Epithelial cell of proximal tubule (primary cell): ENCODE measurements at regions not wholly inside any gene's neighbourhood (a gene's known extent, or its start where the extent isn't known, plus 50 kb on each side); places are given as distances from the start of the nearest gene placed in this dataset.

Experiments used
- DNase-seq: peaks from one replicate; pipeline ENCODE4 v3.0.0-alpha.2; 2011; ENCODE audit warnings: low read depth
- H3K4me3 ChIP-seq: 2 replicates; pipeline ENCODE4 v1.5.1; 2011; ENCODE audit warnings: low read depth, mild to moderate bottlenecking, low read length
- TF ChIP-seq, protein P1 (sequence below): conservative IDR thresholded peaks from 2 replicates; pipeline ENCODE4 v1.5.1; 2012; ENCODE audit warnings: low read depth, mild to moderate bottlenecking, low read length

DNA sequence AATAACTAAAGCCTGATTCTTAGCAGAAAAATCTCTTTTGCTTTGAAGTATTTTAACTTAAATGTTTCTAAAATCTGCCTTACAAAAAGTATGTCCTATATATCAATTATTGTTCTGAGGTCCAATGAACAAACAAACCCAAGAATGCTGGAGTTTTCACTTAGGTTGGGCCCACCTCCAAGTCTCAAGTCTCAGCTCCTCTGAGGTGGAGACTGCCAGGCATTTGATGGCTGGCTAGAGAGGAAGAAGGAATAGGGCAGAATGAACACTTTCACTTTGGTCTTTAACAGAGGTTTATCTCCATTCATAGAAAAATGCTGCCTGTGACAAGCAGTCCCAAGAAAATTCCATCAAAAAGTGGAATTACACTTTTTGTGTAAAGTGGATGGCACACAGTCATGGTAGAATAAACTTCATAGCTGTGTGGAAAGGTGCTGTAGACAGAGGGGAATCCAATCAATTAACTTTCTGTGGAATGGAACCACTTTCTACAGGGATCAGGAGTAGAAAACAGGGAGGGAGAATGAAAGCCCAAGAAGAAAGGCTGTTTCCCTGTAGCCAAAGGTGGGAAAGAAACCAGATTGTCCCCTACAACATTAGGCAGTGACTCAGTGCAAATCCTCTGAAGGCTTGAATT, 349.4 kb upstream of the RUNX1 start:
- TF ChIP-seq, protein P1, sequence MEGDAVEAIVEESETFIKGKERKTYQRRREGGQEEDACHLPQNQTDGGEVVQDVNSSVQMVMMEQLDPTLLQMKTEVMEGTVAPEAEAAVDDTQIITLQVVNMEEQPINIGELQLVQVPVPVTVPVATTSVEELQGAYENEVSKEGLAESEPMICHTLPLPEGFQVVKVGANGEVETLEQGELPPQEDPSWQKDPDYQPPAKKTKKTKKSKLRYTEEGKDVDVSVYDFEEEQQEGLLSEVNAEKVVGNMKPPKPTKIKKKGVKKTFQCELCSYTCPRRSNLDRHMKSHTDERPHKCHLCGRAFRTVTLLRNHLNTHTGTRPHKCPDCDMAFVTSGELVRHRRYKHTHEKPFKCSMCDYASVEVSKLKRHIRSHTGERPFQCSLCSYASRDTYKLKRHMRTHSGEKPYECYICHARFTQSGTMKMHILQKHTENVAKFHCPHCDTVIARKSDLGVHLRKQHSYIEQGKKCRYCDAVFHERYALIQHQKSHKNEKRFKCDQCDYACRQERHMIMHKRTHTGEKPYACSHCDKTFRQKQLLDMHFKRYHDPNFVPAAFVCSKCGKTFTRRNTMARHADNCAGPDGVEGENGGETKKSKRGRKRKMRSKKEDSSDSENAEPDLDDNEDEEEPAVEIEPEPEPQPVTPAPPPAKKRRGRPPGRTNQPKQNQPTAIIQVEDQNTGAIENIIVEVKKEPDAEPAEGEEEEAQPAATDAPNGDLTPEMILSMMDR, result no peak
- no peak overlapping the region for H3K4me3 ChIP-seq
- no peak for DNase-seq

DNA sequence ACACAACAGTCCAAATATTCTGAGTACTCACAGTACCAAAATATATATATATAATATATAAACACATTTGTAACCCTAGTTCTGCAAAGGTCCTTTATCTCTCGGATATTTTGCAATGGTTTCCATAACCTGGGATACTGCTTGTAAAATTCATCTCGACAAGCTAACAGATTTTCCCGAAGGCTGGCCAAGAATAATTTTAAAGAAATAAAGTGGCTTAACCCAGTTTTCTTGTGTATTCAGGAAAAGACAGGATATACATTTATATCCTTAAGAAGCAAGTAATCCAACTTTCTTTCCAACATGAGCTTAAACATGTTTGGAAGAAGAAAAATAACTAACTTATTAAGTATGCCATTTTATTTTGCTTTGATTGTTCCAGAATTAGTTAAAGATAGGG, 348.7 kb upstream of the RUNX1 start:
- TF ChIP-seq, protein P1, result no peak
- H3K4me3 ChIP-seq, result no peak overlapping the region
- DNase-seq, result no peak

DNA sequence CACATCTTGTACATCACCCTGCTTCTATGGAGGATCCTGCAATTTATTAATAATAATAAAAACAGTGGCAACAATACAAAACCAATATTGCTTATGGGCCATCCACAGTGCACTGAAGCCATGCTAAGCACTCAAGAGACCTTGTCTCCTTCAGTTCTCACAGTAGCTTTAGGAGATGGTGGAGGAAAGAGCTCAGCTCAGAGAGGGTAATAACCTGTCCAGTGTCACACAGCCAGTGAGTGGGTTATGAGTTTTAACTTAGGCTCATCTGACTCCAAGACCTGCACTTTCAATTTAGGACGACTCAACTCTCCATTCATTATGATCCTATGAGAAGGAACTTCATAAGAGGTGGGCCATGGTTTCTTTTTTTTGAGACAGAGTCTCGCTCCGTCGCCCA, 347.6 kb upstream of the RUNX1 start:
- DNase-seq, result no peak
- TF ChIP-seq, protein P1, result no peak

DNA sequence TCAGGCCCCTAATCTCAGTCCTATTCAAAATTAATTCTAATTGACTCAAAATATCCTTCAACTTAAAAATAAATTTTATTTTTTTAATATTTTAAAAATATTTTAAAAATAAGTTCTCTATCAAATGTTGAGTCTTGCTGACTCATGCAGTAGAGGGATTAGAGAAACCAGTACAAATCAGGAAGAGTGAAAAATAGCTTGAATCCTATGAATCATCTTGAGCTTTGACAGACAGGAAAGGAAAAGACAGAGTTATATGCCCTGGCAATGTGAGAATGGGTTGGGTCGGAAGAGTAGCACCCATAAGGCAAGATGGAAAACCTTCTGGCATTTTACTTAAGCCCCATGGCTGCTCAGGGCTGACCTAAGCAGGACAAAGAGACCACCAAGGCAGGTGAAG, 346.6 kb upstream of the RUNX1 start:
- DNase-seq, result no peak
- TF ChIP-seq, protein P1, result no peak
- H3K4me3 ChIP-seq, result no peak overlapping the region

More for the DNA sequence above, 347.6 kb upstream of the RUNX1 start:
- no peak overlapping the region for H3K4me3 ChIP-seq

DNA sequence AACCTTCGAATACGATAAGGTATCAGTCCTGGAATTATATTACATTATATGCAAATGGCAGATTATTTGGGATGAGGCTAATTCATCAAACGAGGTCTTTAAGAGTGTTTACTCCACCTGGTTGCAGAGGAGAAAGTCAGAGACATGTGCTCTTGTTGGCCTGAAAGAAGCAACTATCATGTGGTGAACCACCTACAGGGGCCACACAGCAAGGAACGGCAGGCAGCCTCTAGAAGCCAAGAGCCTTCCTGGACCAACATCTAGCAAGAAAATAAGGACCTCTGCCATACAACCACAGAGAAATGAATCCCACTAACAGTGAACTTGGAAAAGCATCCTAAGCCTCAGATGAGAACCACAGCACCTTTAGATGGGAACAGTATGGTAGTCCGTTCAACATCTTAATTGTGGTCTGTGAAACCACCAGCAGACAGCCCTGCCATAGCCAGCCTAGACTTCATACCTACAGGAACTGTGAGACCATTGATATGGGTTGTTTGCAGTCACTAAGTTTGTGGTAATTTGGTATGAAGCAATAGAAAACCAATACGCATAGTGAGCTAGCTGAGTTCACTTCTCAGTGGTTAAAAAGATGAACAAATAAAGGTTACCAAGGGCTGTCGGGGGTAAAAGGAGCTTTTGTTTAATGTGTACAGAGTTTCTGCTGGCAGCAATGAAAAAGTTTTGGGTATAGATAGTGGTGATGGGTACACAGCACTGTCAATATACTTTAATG, 345.7 kb upstream of the RUNX1 start:
- no peak overlapping the region for H3K4me3 ChIP-seq
- no peak for DNase-seq
- TF ChIP-seq, protein P1, result no peak

DNA sequence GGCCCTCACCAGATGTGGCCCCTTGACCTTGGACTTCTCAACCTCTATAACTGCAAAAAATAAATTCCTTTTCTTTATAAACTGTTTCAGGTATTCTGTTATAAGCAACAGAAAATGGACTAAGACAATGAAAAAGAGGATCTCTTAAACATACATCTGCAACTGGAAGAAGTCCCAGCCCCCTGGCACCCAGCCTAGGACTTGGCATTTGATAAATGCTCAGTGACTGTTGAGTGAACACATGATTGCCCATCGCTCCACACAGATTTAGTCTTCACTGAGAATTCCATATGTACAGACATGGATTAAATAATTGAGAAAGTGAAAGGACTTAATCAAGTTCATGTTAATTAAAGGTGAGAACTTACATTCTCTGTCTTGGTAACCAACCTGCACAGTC, 344.9 kb upstream of the RUNX1 start:
- DNase-seq, result no peak
- TF ChIP-seq, protein P1, result no peak
- no peak overlapping the region for H3K4me3 ChIP-seq
